AG04450 (cell line): ENCODE measurements at regions not wholly inside any gene's neighbourhood (a gene's known extent, or its start where the extent isn't known, plus 50 kb on each side); places are given as distances from the start of the nearest gene placed in this dataset.

Experiments used
- CTCF ChIA-PET: fragments of 300-600, 350-600 bp; formaldehyde crosslinking; extraction: SDS; loops from one replicate; lab custom pipeline; 2022; ENCODE audit warnings: antibody characterized with exemption, inconsistent platforms; lab: Charles Lee
- POLR2A ChIA-PET: fragments of 350-600 bp; formaldehyde crosslinking; extraction: SDS; loops from one replicate; lab custom pipeline; 2021; ENCODE audit warnings: antibody characterized with exemption, inconsistent platforms; lab: Yijun Ruan, JAX
- DNase-seq: peaks from one replicate; pipeline ENCODE4 v3.0.0-alpha.2; 2011; ENCODE audit warnings: low read depth, low spot score
- H3K27ac ChIP-seq: one replicate; pipeline ENCODE4 v1.5.1; 2012; ENCODE audit warnings: low read depth, low read length, control low read depth
- H3K27me3 ChIP-seq: one replicate; pipeline ENCODE4 v1.6.0; 2012; ENCODE audit warnings: low read length; ENCODE audit not compliant: control insufficient read depth, insufficient read depth
- H3K4me3 ChIP-seq: 2 replicates; pipeline ENCODE4 v1.5.1; 2011; ENCODE audit warnings: mild to moderate bottlenecking, low read depth, low read length, control low read depth
- H3K9me3 ChIP-seq: 2 replicates; pipeline ENCODE4 v1.5.1; 2012; ENCODE audit warnings: low read length; ENCODE audit not compliant: control insufficient read depth, insufficient read depth
- TF ChIP-seq, protein P1 (sequence below): IDR thresholded peaks from 2 replicates; pipeline ENCODE4 v1.5.1; 2011; ENCODE audit warnings: low read depth, low read length, control low read depth, inconsistent platforms

DNA sequence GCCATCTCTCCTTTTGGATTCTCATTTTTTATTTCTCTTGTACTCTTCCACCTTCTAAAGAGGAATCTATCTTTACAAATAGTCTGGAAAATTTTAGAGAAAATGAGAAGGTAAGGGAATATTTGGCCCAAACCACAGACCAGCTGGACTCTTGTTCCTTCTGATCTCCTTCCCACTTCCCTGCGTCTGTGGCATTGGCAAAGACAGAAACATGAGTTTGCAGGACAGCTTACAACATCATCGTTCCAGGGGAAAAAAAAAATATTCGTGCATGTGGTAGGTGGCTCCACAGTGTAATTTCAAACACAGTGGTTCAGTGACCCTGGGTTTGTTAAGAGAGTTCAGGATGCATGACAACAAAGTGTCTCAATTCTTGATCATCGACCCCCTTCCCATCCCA, 755.0 kb downstream of the DNAH5 start:
- TF ChIP-seq, protein P1, sequence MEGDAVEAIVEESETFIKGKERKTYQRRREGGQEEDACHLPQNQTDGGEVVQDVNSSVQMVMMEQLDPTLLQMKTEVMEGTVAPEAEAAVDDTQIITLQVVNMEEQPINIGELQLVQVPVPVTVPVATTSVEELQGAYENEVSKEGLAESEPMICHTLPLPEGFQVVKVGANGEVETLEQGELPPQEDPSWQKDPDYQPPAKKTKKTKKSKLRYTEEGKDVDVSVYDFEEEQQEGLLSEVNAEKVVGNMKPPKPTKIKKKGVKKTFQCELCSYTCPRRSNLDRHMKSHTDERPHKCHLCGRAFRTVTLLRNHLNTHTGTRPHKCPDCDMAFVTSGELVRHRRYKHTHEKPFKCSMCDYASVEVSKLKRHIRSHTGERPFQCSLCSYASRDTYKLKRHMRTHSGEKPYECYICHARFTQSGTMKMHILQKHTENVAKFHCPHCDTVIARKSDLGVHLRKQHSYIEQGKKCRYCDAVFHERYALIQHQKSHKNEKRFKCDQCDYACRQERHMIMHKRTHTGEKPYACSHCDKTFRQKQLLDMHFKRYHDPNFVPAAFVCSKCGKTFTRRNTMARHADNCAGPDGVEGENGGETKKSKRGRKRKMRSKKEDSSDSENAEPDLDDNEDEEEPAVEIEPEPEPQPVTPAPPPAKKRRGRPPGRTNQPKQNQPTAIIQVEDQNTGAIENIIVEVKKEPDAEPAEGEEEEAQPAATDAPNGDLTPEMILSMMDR, result no peak
- no peak for DNase-seq
- CTCF ChIA-PET, result no interaction called here
- Histone ChIP-seq H3K27ac (no peak overlapping the region), H3K9me3 (peaks cover 3% of the 10 kb centered on the region; the same call in 1 of the 2 replicates), H3K4me3 (no peak overlapping the region), H3K27me3 (no peaks in the 10 kb centered on the region)
- POLR2A ChIA-PET, result no interaction called here

DNA sequence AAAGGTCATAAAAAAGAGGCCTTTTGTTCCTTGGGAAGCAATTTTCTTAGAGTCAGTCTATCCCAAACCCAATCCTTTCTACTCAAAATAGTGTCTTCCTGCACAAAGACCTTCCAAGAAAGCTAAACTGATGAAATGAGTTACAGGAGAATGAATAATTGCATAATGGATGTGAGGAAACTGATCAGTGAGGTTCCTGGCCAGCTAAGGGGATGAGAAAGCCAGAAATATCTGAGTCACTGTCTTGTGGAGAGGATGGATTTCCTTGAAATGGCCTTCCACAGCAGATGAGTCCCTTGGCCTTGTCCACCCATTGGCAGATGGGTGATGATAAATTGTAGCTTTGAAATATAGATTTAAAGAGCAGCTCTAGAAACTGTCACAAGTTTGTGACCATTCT, 756.1 kb downstream of the DNAH5 start:
- no peak overlapping the region for H3K27ac ChIP-seq
- DNase-seq, result no peak

DNA sequence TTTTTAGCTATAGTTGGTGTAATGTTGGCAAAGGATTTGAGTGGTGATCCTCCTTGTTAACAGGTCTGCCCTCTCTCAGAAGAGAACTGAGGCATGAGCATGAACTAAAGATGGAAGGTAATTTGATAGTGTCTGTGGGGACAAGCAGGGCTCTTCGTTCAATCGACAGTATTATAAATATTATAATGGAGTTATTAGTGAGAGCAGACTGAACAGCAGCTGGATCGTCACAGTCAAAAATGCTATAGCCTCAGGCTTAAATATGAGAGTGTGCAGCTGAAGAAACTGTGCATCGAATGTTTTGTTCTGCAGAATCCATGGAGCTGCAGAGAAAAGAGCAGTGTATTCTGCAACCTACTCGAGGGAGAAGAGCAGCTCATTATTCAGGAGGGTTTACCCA, 757.3 kb downstream of the DNAH5 start:
- H3K4me3 ChIP-seq, result no peak overlapping the region
- ChIA-PET CTCF (no interaction called here), POLR2A (no interaction called here)
- no peaks in the 10 kb centered on the region for H3K27me3 ChIP-seq
- peaks cover 3% of the 10 kb centered on the region; the same call in 1 of the 2 replicates for H3K9me3 ChIP-seq
- TF ChIP-seq, protein P1, result no peak
- H3K27ac ChIP-seq, result no peak overlapping the region
- no peak for DNase-seq

More for the DNA sequence above, 756.1 kb downstream of the DNAH5 start:
- ChIA-PET POLR2A (no interaction called here), CTCF (no interaction called here)
- Histone ChIP-seq H3K9me3 (peaks cover 3% of the 10 kb centered on the region; the same call in 1 of the 2 replicates), H3K4me3 (no peak overlapping the region), H3K27me3 (no peaks in the 10 kb centered on the region)
- TF ChIP-seq, protein P1, result no peak

DNA sequence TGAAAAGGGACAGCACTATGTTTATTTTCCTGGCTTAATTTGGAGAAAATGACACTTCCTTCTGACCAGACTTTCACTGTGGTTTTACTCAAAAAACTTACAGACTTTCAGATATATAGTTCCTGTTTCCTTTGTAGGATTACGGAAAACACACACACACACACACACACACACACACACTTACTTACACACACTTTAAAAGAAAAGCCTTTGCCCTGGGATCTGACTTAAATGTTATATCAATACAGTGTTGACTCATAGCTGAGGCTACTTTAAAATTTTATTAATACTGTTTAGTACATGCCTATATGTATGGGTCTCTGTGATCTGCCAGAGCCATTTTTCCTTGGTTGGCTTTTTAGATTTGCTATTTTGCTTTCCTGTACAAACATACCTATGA, 758.3 kb downstream of the DNAH5 start:
- CTCF ChIA-PET, result no interaction called here
- TF ChIP-seq, protein P1, result no peak
- POLR2A ChIA-PET, result no interaction called here
- DNase-seq, result no peak
- Histone ChIP-seq H3K27me3 (no peaks in the 10 kb centered on the region), H3K4me3 (no peak overlapping the region), H3K27ac (no peak overlapping the region), H3K9me3 (peaks cover 3% of the 10 kb centered on the region; the same call in 1 of the 2 replicates)

DNA sequence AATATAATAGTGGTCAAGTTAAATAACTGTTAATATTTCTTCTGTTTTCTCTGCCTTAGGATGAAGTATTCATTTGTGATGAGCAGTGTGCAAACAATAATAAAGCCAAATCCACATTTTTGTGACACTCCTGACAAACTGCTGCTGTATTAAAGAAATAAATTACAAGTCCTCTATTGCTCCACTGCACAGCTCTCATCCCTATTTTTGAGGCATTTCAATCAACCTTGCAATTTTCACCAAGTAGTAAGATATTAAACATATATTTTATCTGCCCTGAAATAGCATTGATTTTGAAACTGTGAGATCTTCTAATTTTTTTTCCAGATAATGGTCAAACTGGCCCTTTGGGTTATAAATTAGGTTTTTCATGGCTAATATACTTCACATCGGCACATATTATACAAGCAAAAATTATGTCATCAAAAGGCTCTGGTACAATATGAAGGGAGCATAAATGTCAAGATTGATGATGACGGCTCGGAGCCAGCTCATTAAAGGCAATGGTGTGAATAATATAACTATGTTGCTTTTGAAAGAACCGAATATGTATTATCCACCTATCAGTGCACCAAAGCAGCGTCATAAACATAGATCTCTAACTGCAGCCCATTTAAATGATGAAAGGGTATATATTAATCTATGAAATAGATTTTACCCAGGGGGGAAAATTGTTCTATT, 764.9 kb downstream of the DNAH5 start:
- H3K9me3 ChIP-seq, result no peaks in the 10 kb centered on the region
- H3K27me3 ChIP-seq, result no peaks in the 10 kb centered on the region
- H3K4me3 ChIP-seq, result no peak overlapping the region
- no peak for DNase-seq
- TF ChIP-seq, protein P1, result no peak
- H3K27ac ChIP-seq, result no peak overlapping the region
- CTCF ChIA-PET, result no interaction called here
- POLR2A ChIA-PET, result no interaction called here
